RWPE1 (cell line): ENCODE measurements at regions not wholly inside any gene's neighbourhood (a gene's known extent, or its start where the extent isn't known, plus 50 kb on each side); places are given as distances from the start of the nearest gene placed in this dataset.

Experiments used
- CTCF ChIA-PET: fragments of 350-600 bp; sonication (Branson Sonifier 250); formaldehyde crosslinking; extraction: SDS; loops from one replicate; lab custom pipeline; 2021; lab: Yijun Ruan, JAX
- POLR2A ChIA-PET: fragments of 400-600 bp; formaldehyde crosslinking; extraction: SDS; loops from one replicate; lab custom pipeline; 2020; ENCODE audit warnings: antibody characterized with exemption; ENCODE audit not compliant: low non-redundant PET; lab: Yijun Ruan, JAX
- DNase-seq: peaks from one replicate; pipeline ENCODE4 v3.0.0; 2012; ENCODE audit warnings: low spot score
- H3K27ac ChIP-seq: fragments of 450-650 bp; 2 replicates; pipeline ENCODE4 v1.5.1; 2017
- CTCF ChIP-seq: fragments of 450-650 bp; conservative IDR thresholded peaks from 2 replicates; pipeline ENCODE4 v1.5.1; 2017; ENCODE audit warnings: low read depth, mild to moderate bottlenecking

GRCh38 chr13:107375701-107376340 is 807.9 kb upstream of the ARGLU1 start:
- no peak for DNase-seq
- no peak overlapping the region for H3K27ac ChIP-seq
- POLR2A ChIA-PET, result no interaction called here
- TF ChIP-seq CTCF, result no peak
- CTCF ChIA-PET, result no interaction called here

GRCh38 chr13:107374038-107374437 is 806.1 kb upstream of the ARGLU1 start:
- no peak overlapping the region for H3K27ac ChIP-seq
- POLR2A ChIA-PET, result no interaction called here
- CTCF ChIA-PET, result interaction anchor here (0.6 kb wide), 1 partner anchor 683 kb away, joined by 3 read pairs; no protein-coding TSS in a partner anchor
- TF ChIP-seq CTCF, result no peak
- no peak for DNase-seq

GRCh38 chr13:107373551-107373950 is 805.6 kb upstream of the ARGLU1 start:
- CTCF ChIA-PET, result no interaction called here
- POLR2A ChIA-PET, result no interaction called here
- 0 out of 2 replicates have a peak, but pooled peaks have one; percentile 9 for TF ChIP-seq CTCF
- H3K27ac ChIP-seq, result no peak overlapping the region
- peak; percentile 2 for DNase-seq

- POLR2A ChIA-PET, result no interaction called here
- no peak for TF ChIP-seq CTCF
- CTCF ChIA-PET, result interaction anchor here (0.6 kb wide), 1 partner anchor 165 kb away, joined by 3 read pairs; no protein-coding TSS in a partner anchor
- DNase-seq, result peak; percentile 5
- H3K27ac ChIP-seq, result no peak overlapping the region
Measured at GRCh38 chr13:107370015-107370785, 802.3 kb upstream of the ARGLU1 start.

GRCh38 chr13:107367258-107367657 is 799.3 kb upstream of the ARGLU1 start:
- CTCF ChIA-PET, result no interaction called here
- no peak for DNase-seq

More at GRCh38 chr13:107367258-107367657, 799.3 kb upstream of the ARGLU1 start:
- POLR2A ChIA-PET, result no interaction called here
- no peak overlapping the region for H3K27ac ChIP-seq
- TF ChIP-seq CTCF, result no peak
